Hematopoietic multipotent progenitor cell (in vitro differentiated cells): ENCODE measurements at regions not wholly inside any gene's neighbourhood (a gene's known extent, or its start where the extent isn't known, plus 50 kb on each side); places are given as distances from the start of the nearest gene placed in this dataset.
"Not testable (repeated sequence)": the region's sequence is repeated elsewhere in the genome, so short reads cannot be mapped to it uniquely, and the experiment has no call there.

Source experiments
- DNase-seq, 3 donors: peaks; one replicate each; pipeline ENCODE4 v3.0.0-alpha.2; 2011 to 2015; ENCODE audit warnings: low read depth in 2 of 3, low spot score in 2 of 3

- no peak for DNase-seq
Measured at GRCh38 chr17:5745111-5745813, 161.0 kb upstream of the NLRP1 start.

- DNase-seq: no peak
Measured at GRCh38 chr17:5747276-5747675, 163.0 kb upstream of the NLRP1 start.

- no peak for DNase-seq
Measured at GRCh38 chr17:5747964-5748363, 163.7 kb upstream of the NLRP1 start.

GRCh38 chr17:5753421-5753820 is 169.1 kb upstream of the NLRP1 start:
- DNase-seq: no peak

DNA sequence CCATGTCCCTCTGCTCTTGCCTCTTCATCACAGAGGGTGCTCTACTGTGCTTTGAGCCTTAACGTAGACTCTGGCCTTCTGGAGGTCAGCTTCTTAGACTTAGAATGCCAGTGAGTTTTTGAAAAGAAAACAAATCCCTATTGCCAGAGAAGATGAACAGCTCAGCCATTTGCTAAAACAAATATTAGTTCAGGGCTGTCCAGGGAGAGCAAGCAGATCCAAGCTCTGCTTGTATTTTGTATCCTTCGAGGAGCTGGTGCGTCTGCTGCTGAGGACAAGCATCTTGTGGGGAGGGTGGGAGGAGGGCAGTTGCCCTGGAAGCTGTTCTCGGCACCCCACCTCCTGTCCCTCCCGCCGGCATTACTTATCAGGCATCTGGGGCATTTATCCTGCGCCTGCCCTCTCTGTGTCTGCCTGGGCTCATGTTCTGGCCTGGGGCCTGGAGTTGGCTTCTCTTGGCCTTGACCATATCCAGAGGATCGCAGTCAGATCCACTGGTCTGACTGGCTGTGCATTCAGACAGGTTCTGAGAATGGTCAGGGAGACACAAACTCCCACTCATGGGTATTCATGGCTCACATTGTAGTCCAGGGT is 173.1 kb upstream of the NLRP1 start:
- no peak for DNase-seq

- DNase-seq: peak in 1 of 3 donors; percentile 5
Measured at GRCh38 chr17:5758651-5759050, 174.3 kb upstream of the NLRP1 start.

DNA sequence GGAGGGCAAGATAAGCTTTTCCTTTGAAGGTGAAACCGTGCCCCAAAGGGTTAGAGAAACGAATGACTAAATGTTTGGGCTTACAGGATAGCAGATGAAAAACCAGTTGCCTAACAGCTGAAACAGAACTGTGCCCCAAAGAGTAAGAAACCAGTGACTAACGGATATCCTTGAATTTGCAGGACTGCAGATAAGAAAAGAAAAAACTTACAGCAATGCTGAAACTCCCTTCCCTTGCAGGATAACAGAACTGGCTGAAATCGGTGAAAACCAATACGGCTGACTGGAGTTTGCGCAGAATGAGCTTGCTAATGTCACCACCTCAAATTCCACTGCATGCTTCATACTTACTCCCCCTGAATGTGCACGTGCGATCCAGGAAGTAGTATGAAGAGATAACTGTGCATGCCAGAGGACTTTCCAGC is 175.2 kb upstream of the NLRP1 start:
- peak in 1 of 3 donors; percentile 13 for DNase-seq

DNA sequence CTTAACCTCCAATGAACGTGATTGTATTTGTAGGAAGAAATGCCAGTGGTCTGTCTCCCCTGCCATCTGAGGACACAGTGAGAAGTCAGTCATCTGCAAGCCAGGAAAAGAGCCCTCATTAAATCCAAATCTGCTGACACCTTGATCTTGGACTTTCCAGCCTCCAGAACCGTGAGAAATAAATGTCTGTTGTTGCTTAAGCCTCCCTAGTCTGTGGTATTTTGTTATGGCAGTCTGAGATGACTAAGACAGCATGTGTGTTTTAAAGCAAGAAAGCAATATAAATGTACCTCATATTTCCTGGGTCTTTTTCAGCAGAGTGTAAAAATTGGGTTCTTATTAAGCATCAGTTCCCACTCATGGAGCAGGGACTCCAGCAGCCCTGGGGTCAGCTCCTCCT is 177.9 kb upstream of the NLRP1 start:
- DNase-seq: no peak

DNA sequence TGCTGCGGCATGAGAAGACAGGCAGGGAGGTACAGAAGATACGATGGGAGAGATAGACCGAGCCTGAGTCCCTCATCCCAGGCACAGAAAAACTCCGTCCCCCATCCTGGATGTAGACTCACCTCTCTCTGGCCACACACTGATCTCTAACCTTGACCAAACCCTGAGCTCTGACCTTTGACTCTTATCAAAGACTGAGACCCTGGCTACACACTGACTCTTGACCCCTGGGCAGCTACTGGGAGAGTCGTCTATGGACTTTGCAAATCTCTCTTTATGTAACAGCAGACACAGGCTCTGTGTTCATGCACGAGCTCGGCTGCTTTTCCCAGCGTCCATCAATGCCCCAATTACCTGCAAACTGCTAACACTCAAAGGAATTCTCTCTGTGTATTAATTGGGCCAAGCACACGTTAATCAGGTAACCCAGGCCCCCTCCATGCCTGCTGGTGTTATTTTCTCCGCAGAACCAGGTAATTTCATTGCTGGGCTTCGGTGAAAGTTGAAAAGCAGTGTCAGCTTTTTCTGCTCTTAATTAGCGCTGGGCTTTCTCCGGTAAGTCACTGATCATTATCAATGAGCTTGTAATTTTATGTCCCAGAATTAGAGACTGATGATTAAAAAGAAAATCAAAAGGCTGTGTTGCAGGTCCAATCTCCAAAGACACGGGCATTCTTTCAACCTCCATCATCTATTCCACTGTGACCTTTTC is 179.4 kb upstream of the NLRP1 start:
- DNase-seq: no peak

DNA sequence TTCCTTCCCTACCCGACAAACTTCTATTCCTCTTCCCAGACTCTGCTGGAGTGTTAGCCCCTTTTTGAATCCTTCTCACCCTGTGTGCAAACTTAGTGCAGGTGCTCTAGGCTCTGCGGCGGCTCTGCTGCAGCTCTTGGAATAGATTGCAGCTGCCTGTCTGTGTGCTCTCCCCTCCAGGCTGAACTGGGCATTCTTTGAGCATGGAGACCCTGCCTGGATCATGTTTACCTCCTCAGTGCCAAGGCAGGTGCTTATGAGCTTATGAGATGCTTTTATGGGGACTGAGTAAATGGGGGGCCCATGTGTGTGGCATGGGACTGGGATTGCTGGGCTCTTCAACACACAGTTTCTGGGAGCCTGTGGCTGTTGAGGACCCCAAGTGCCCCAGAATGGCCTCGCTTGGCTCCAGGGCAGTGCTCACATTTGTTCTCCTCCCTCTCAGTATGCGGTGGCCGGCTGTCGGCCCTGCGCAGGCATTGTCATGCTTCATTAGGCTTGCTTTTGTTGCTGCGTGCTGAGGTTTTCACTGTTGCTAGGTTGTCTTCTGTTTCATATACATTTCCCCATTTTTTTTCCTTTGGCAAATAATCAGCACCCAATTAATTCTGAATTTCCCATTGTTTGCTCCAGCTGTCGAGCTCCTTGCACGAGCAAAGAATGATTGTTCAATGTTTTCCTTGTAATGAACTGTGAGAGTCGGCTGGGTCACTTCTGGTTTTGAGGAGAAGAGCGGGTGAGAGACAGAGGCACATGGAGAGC is 185.5 kb upstream of the NLRP1 start:
- no peak for DNase-seq

DNA sequence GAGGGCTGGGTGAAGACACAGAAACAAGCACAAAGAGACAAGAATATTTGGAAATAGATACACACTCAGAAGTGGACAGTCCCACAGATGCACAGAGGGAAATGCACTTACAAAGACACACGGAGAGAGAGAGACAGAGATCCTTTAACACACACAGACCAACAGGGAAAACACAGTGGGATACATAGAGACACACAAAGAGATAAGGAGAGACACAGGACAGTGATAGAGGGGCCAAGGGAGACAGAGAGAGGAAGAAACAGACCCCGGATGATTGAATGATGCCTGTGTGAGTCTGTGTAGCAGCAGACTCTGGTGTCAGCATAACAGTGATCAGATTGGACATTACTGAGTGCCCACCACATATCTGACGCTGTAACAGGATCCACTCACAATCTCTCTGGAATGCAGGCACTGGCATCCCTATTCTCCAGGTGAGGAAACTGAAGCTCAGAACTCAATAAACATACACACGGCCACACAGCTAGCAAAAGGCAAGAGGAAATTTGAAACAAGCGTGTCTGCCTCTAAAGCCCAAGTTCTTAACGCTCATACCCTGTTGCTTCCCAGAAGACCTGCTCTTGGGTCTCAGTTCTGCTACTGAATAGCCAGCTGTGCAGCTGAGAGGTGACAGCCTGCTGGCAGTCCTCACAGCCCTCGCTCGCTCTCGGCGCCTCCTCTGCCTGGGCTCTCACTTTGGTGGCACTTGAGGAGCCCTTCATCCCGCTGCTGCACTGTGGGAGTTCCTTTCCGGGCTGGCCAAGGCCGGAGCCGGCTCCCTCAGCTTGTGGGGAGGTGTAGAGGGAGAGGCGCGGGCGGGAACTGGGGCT is 186.3 kb upstream of the NLRP1 start:
- no peak for DNase-seq

DNA sequence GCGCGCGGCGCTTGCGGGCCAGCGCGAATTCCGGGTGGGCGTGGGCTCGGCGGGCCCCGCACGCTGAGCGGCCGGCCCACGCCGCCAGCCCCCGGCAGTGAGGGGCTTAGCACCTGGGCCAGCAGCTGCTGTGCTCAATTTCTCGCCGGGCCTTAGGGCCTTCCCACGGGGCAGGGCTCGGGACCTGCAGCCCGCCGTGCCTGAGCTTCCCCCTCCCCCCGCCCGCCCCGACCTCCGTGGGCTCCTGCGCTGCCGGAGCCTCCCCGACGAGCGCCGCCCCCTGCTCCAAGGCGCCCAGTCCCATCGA is 186.9 kb upstream of the NLRP1 start:
- DNase-seq: not testable (repeated sequence)

- not testable (repeated sequence) for DNase-seq
Measured at GRCh38 chr17:5772017-5772416, 187.7 kb upstream of the NLRP1 start.

GRCh38 chr17:5772720-5773119 is 188.4 kb upstream of the NLRP1 start:
- DNase-seq: no peak

- no peak for DNase-seq
Measured at GRCh38 chr17:5773816-5774360, 189.6 kb upstream of the NLRP1 start.

DNA sequence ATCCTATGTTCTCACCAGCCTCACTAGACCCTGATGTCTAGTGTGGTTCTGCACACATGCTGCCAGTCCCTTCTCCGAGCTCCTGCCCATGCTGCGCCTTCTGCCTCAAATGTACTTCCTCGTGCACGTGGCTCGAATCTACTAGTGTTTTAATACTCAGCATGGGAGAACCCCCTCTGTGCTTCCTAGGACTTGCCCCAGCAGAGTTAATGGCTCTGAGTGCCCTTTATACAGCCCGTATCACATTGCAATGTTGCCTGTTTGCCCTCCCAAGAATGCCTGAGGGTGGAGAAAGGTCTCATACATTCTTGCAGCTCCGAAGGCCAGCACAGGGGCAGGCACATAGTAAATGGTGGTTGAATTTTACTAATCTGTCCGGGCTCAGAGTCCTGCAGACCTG is 190.8 kb upstream of the NLRP1 start:
- DNase-seq: no peak

- DNase-seq: no peak
Measured at GRCh38 chr17:5780476-5780875, 196.2 kb upstream of the NLRP1 start.

GRCh38 chr17:5781236-5781927 is 197.1 kb upstream of the NLRP1 start:
- no peak for DNase-seq

DNA sequence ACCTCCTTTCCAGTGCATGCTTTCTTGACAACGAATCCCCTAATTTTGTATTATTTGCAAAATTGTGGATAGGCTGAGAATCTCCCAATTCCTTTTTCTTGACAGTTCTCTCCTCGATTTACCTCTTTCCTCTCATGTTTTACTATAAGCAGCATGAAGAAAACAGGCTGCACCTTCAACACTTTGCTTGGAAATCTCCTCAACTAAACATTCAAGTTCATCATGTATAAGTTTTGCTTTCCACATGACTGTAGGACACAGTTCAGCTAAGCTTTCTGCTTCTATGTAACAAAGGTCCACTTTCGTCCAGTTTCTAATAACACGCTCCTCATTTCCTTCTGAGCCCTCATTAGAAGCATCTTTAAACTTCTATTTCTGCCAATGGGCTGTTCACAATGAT is 199.0 kb upstream of the NLRP1 start:
- no peak for DNase-seq

DNA sequence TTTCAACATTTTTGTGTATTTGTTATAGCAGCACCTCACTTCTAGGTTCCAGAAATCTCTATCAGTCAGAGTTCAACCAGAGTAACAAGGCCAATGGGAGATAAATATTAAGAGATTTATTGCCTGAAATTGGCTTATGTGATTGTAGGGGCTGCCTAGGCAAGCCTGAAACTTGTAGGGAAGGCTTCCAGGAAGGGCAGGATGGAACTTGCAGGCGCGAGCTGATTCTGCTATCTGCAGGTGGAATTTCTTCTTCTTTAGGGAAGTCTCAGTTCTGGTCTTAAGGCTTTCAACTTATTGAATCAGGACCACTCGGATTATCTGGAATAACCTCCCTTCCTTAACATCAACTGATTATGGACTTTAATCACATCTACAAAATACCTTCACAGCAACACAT is 199.5 kb upstream of the NLRP1 start:
- DNase-seq: no peak
